ENCODE measurements at regions not wholly inside any gene's neighbourhood (a gene's known extent, or its start where the extent isn't known, plus 50 kb on each side); places are given as distances from the start of the nearest gene placed in this dataset.

GRCh38 chr6:22632581-22633145 is 63.3 kb downstream of the HDGFL1 start:
- no peak for TF ChIP-seq EZH2 (IDR thresholded peaks at IDR 0.05)
- TF ChIP-seq POLR2AphosphoS5 (IDR thresholded peaks at IDR 0.05; ENCODE audit: borderline replicate concordance, low read depth, low read length) = no peak
- TF ChIP-seq FOXP2 (optimal IDR thresholded peaks at IDR 0.05; ENCODE audit: control extremely low read depth, extremely low read length, insufficient read depth) = no peak
